ENCODE measurements at regions not wholly inside any gene's neighbourhood (a gene's known extent, or its start where the extent isn't known, plus 50 kb on each side); places are given as distances from the start of the nearest gene placed in this dataset.
"Not testable (repeated sequence)": the region's sequence is repeated elsewhere in the genome, so short reads cannot be mapped to it uniquely, and the experiment has no call there.

DNA sequence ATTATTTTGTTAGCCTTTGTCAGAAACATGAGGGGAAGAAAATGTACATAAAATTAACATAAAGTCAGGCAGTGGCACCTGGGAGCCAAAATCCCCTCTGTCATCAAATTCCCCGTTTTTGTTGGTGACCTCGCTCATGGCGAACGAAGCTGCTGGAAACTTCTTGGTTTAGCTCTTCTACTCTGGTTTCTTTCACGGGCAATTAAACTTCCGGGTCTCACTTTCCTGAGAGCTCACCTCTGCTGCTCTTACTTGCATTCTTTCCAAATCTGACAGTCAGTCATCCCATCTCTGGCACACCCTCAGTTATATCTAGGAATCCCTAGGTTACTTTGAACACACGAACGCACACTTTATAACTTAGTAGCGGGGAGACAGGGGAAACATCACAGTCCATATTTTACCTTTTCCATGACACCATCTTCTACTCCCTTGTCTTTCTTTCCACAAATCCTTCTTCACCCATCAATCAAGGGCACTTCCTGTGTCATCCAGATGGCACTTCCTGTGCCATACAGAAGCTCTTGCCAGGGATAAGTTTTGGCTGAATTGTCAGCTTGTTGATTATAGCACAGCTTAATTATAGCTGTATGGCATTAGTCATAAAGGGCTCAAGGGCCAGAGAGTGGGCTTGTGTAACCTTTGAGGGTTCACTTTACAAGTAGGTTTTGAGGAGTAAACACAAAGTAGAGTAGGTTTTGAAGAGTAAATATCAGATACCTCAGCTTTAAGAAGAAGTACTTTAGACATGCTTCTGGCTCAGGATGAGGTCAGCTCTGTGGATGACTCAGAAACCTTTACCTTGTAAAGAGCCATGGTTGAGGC is 105.1 kb downstream of the GATA3 start:
- Histone ChIP-seq H3K27ac (no peak overlapping the region), H3K4me1 (peaks cover 4% of the 10 kb centered on the region), H3K4me3 (no peak overlapping the region), H3K9me3 (no peaks in the 10 kb centered on the region), H3K36me3 (no peaks in the 10 kb centered on the region), H3K27me3 (no peaks in the 10 kb centered on the region)
- TF ChIP-seq, protein P1, sequence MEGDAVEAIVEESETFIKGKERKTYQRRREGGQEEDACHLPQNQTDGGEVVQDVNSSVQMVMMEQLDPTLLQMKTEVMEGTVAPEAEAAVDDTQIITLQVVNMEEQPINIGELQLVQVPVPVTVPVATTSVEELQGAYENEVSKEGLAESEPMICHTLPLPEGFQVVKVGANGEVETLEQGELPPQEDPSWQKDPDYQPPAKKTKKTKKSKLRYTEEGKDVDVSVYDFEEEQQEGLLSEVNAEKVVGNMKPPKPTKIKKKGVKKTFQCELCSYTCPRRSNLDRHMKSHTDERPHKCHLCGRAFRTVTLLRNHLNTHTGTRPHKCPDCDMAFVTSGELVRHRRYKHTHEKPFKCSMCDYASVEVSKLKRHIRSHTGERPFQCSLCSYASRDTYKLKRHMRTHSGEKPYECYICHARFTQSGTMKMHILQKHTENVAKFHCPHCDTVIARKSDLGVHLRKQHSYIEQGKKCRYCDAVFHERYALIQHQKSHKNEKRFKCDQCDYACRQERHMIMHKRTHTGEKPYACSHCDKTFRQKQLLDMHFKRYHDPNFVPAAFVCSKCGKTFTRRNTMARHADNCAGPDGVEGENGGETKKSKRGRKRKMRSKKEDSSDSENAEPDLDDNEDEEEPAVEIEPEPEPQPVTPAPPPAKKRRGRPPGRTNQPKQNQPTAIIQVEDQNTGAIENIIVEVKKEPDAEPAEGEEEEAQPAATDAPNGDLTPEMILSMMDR (IDR thresholded peaks at IDR 0.05), result no peak
- TF ChIP-seq POLR2AphosphoS5 (IDR thresholded peaks at IDR 0.05; ENCODE audit: insufficient read depth in 1 of 2, low read depth in 1 of 2) (no peak), POLR2A (IDR thresholded peaks at IDR 0.05) (no peak)
- no peak for DNase-seq (ENCODE audit: extremely low spot score in 2 of 2)
- intact Hi-C loops (cut with DNase I), result no loop called here

DNA sequence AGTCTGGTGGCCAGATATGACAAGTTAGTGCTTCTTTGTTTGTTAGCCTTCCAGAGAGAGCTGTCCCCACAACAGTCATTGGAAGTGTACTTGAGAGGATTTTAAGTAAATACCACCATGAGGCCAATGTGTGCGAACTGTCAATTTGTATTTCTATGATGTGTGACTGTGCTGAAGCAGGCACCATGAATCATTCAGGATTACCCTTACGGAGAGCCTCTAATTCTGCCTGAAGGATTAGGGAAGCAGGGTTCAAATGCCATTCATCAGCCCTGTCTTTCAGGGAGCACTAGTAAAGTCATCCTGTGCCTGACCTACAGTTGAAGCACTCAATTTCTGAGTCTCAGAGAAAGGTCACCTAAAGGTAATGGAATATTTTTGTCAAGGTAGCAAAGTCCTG is 109.3 kb downstream of the GATA3 start:
- no peaks in the 10 kb centered on the region for H3K9me3 ChIP-seq
- H3K27ac ChIP-seq, result no peak overlapping the region
- intact Hi-C loops (cut with DNase I), result no loop called here
- DNase-seq (ENCODE audit: extremely low spot score in 2 of 2), result no peak
- peaks cover 4% of the 10 kb centered on the region for H3K4me1 ChIP-seq
- H3K27me3 ChIP-seq, result no peaks in the 10 kb centered on the region
- no peak overlapping the region for H3K4me3 ChIP-seq
- TF ChIP-seq POLR2A (IDR thresholded peaks at IDR 0.05) (no peak), POLR2AphosphoS5 (IDR thresholded peaks at IDR 0.05; ENCODE audit: insufficient read depth in 1 of 2, low read depth in 1 of 2) (no peak)
- TF ChIP-seq, protein P1 (IDR thresholded peaks at IDR 0.05), result no peak
- no peaks in the 10 kb centered on the region for H3K36me3 ChIP-seq

DNA sequence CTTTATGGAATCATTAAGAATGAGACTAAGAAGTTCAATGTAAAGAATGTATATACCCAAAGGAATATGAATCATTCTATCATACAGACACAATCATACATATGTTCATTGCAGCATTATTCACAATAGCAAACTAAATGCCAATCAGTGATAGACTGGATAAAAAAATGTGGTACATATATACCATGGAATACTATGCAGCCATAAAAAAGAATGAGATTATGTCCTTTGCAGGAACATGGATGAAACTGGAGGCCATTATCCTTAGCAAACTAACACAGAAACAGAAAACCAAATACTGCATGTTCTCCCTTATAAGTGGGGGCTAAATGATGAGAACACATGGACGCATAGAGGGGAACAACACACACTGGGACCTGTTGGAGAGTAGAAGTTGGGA is 110.2 kb downstream of the GATA3 start:
- H3K36me3 ChIP-seq; intact Hi-C loops (cut with DNase I); H3K27me3 ChIP-seq; H3K4me3 ChIP-seq; H3K4me1 ChIP-seq; H3K27ac ChIP-seq; DNase-seq (ENCODE audit: extremely low spot score in 2 of 2); H3K9me3 ChIP-seq: not testable (repeated sequence)

DNA sequence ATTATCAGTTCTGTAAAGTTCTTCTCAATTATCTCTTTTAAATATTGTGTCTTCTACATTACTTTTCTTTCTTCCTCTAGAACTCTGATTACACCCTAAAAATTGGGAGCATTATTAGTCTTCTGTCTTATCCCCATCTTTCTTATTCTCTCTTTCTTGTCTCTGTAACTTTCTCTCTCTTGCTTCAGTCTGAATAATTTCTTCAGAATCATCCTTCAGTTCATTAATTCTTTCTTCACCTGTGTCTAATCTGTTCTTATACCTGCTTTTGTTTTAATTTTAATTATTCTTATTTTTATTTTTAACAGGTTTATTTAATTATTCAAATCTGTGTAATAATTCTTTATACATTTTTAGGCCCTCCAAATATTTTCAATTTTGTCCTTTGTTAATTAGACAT is 114.3 kb downstream of the GATA3 start:
- Histone ChIP-seq H3K4me1 (no peaks in the 10 kb centered on the region), H3K27me3 (no peaks in the 10 kb centered on the region), H3K4me3 (no peak overlapping the region), H3K9me3 (no peaks in the 10 kb centered on the region), H3K27ac (no peak overlapping the region), H3K36me3 (no peaks in the 10 kb centered on the region)
- intact Hi-C loops (cut with DNase I), result no loop called here
- TF ChIP-seq POLR2AphosphoS5 (IDR thresholded peaks at IDR 0.05; ENCODE audit: insufficient read depth in 1 of 2, low read depth in 1 of 2) (no peak), POLR2A (IDR thresholded peaks at IDR 0.05) (no peak)
- TF ChIP-seq, protein P1 (IDR thresholded peaks at IDR 0.05), result no peak
- DNase-seq (ENCODE audit: extremely low spot score in 2 of 2), result no peak

DNA sequence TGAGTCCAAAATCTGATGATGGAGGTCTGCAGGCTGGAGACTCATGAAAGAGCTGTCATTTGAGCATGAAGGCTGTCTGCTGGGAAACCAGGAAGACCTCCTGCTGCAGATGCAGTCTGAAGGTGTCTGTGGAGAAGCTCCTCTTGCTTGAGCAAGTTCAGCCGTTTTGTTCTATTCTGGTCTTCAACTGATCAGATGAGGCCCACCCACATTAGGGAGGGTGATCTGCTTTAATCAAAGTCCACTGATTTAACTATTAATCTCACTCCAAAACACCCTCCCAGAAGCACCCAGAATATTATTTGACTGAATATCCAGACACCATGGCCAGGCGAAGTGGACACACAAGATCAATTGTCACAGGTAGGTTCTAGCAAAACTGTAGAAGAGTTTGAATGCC is 116.5 kb downstream of the GATA3 start:
- Histone ChIP-seq H3K4me3 (no peak overlapping the region), H3K9me3 (no peaks in the 10 kb centered on the region), H3K27me3 (no peaks in the 10 kb centered on the region), H3K27ac (no peak overlapping the region), H3K36me3 (no peaks in the 10 kb centered on the region), H3K4me1 (no peaks in the 10 kb centered on the region)
- TF ChIP-seq, protein P1 (IDR thresholded peaks at IDR 0.05), result no peak
- TF ChIP-seq POLR2AphosphoS5 (IDR thresholded peaks at IDR 0.05; ENCODE audit: insufficient read depth in 1 of 2, low read depth in 1 of 2), result no peak
- no peak for TF ChIP-seq POLR2A (IDR thresholded peaks at IDR 0.05)
- intact Hi-C loops (cut with DNase I), result no loop called here
- DNase-seq (ENCODE audit: extremely low spot score in 2 of 2), result peak in 1 of 2 donors; percentile 32
